Spleen (tissue), 11 donors: ENCODE measurements at regions not wholly inside any gene's neighbourhood (a gene's known extent, or its start where the extent isn't known, plus 50 kb on each side); places are given as distances from the start of the nearest gene placed in this dataset.

Experiments
- DNase-seq: peaks from one replicate; pipeline ENCODE4 v3.0.0-alpha.2; 2020
- H3K27ac ChIP-seq, 8 donors: fragments of 200-600 bp; sonication (generic) in 7 of 8; 1 replicate in 4 of 8; 2 replicates in 4 of 8; pipeline versions ENCODE4 v1.5.0 to v1.8.0; 2016 to 2021; ENCODE audit warnings: inconsistent platforms in 4 of 8, mild to moderate bottlenecking in 4 of 8, moderate library complexity in 1 of 8
- H3K27me3 ChIP-seq, 7 donors: fragments of 200-600 bp; sonication (generic) in 6 of 7; replicated peaks in 1 of 7; 1 replicate in 4 of 7; 2 replicates in 3 of 7; pipeline versions ENCODE4 v1.5.0 to v1.8.0; 2016 to 2021; ENCODE audit warnings: inconsistent platforms in 3 of 7, mild to moderate bottlenecking in 1 of 7
- H3K36me3 ChIP-seq, 6 donors: fragments of 200-600 bp; sonication (generic) in 5 of 6; 1 replicate in 4 of 6; 2 replicates in 2 of 6; pipeline versions ENCODE4 v1.5.0 to v1.8.0; 2016 to 2021; ENCODE audit warnings: inconsistent platforms in 2 of 6
- H3K4me1 ChIP-seq, 6 donors: fragments of 200-600 bp; sonication (generic) in 5 of 6; 1 replicate in 3 of 6; 2 replicates in 3 of 6; pipeline versions ENCODE4 v1.5.0 to v1.8.0; 2016 to 2021; ENCODE audit warnings: inconsistent platforms in 3 of 6
- H3K4me3 ChIP-seq, 8 donors: fragments of 200-600 bp; sonication (generic) in 7 of 8; 1 replicate in 4 of 8; 2 replicates in 4 of 8; pipeline versions ENCODE4 v1.5.0 to v1.8.0; 2016 to 2021; ENCODE audit warnings: inconsistent platforms in 4 of 8, mild to moderate bottlenecking in 4 of 8, moderate library complexity in 2 of 8
- H3K9me3 ChIP-seq, 8 donors: fragments of 200-600 bp; sonication (generic) in 7 of 8; 1 replicate in 4 of 8; 2 replicates in 4 of 8; pipeline versions ENCODE4 v1.5.0 to v1.8.0; 2016 to 2021; ENCODE audit warnings: inconsistent platforms in 4 of 8
- POLR2A ChIP-seq, 3 donors: fragments of 450-650 bp; IDR thresholded peaks; one replicate each; pipeline ENCODE4 v1.5.1; 2017; ENCODE audit warnings: antibody characterized with exemption in 3 of 3, mild to moderate bottlenecking in 1 of 3
- POLR2AphosphoS5 ChIP-seq, 3 donors: sonication (generic); formaldehyde crosslinking; IDR thresholded peaks; one replicate each; pipeline ENCODE4 v1.5.1; 2017; ENCODE audit warnings: antibody characterized with exemption in 3 of 3
- WGBS, 5 donors: extraction: QIAGEN DNeasy Blood & Tissue Kit in 3 of 5; methylation state at CpG; one replicate each; pipeline versions ENCODE4 v1.1.5 to v1.1.7; 2013 to 2018; 5-methylcytosine and 5-hydroxymethylcytosine counted together
- intact Hi-C: fragments of 100-400 bp; cut with DNase I; formaldehyde crosslinking; loops from one replicate; pipeline ENCODE4 v1.15.0; 2023; ENCODE audit warnings: low total_unique reads
- TF ChIP-seq, protein P1 (sequence below), 11 experiments: fragments of 200-600 bp in 7 of 11; fragments of 450-650 bp in 4 of 11; sonication (generic) in 4 of 11; IDR thresholded peaks in 8 of 11; conservative IDR thresholded peaks in 3 of 11; 1 replicate in 7 of 11; 2 replicates in 4 of 11; pipeline versions ENCODE4 v1.4.0 to v1.8.0; 2016 to 2021; ENCODE audit warnings: antibody characterized with exemption in 11 of 11, inconsistent platforms in 4 of 11, mild to moderate bottlenecking in 1 of 11
- donor health status: healthy with polysubstance abuse.
- donor health status: DM: no; HTN: no; CAD: no; lungs with moderate emphysema.
- donor health status: DM: no; HTN: no; CAD: no.
- donor health status: Bipolar disorder and iron deficiency.
- donor health status: healthy.
- donor health status: DM: no; HTN: no; CAD: no.
- donor health status: DM: yes; HTN: yes; CAD: no.

DNA sequence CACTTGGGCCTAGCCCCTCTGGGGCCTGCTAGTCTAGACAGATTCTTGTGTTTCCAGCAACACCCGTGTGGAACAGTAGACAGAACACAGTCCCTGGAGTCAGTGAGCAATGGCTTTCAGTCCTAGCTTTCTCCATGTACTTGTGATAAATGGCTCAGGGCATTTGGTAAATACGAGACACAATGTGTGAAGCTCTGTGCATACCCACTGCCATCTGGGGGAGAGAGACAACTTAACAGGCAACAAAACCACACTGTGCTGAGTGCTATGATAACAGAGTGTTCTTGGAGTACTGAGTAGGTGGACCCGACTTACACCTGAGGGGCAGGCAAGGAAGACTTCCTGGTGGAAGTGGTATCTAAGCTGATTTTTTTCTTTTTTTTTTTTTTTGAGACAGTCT lies 86.3 kb upstream of the TBX3 start:
- no peak overlapping the region for H3K4me3 ChIP-seq
- no peak for DNase-seq
- H3K27me3 ChIP-seq = no peaks in the 10 kb centered on the region
- WGBS, 5 donors = 83 to 93% (median 87%) methylated on average over 3 of the region's 3 CpGs
- H3K27ac ChIP-seq = no peak overlapping the region
- TF ChIP-seq, protein P1, sequence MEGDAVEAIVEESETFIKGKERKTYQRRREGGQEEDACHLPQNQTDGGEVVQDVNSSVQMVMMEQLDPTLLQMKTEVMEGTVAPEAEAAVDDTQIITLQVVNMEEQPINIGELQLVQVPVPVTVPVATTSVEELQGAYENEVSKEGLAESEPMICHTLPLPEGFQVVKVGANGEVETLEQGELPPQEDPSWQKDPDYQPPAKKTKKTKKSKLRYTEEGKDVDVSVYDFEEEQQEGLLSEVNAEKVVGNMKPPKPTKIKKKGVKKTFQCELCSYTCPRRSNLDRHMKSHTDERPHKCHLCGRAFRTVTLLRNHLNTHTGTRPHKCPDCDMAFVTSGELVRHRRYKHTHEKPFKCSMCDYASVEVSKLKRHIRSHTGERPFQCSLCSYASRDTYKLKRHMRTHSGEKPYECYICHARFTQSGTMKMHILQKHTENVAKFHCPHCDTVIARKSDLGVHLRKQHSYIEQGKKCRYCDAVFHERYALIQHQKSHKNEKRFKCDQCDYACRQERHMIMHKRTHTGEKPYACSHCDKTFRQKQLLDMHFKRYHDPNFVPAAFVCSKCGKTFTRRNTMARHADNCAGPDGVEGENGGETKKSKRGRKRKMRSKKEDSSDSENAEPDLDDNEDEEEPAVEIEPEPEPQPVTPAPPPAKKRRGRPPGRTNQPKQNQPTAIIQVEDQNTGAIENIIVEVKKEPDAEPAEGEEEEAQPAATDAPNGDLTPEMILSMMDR (IDR thresholded peaks at IDR 0.05 in 8 of 11, conservative IDR thresholded peaks at IDR 0.05 in 3 of 11) = no peak
- TF ChIP-seq POLR2A (IDR thresholded peaks at IDR 0.05) (no peak), POLR2AphosphoS5 (IDR thresholded peaks at IDR 0.05) (no peak)
- no peaks in the 10 kb centered on the region for H3K36me3 ChIP-seq
- no peaks in the 10 kb centered on the region for H3K9me3 ChIP-seq
- intact Hi-C loops = no loop called here
- H3K4me1 ChIP-seq = no peaks in the 10 kb centered on the region

DNA sequence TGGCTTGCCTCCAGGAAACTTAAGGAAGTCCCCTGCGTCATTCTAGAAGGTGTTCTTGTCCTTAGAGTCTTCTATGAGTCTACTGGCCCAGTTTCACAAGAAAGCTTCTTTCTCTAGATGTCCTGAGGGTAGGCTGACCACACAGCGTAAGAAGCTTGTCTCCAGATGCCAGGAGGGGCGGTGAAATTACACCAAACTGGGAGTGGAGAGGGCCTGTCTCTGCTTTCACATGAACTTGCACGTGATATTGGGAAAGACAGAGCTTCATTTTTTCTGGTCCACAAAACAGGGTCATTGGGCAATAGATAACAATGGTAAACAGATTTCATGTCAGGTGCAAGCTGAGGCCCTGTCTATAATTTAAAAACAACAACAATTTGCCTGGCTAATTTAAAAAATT lies 85.7 kb upstream of the TBX3 start:
- Histone ChIP-seq H3K9me3 (no peaks in the 10 kb centered on the region), H3K36me3 (no peaks in the 10 kb centered on the region), H3K4me1 (no peaks in the 10 kb centered on the region), H3K4me3 (no peak overlapping the region), H3K27ac (no peak overlapping the region), H3K27me3 (no peaks in the 10 kb centered on the region)
- 81 to 96% (median 90%) methylated on average over 4 of the region's 4 CpGs for WGBS, 5 donors
- TF ChIP-seq, protein P1 (IDR thresholded peaks at IDR 0.05 in 8 of 11, conservative IDR thresholded peaks at IDR 0.05 in 3 of 11) = no peak
- TF ChIP-seq POLR2AphosphoS5 (IDR thresholded peaks at IDR 0.05) (no peak), POLR2A (IDR thresholded peaks at IDR 0.05) (no peak)
- intact Hi-C loops = no loop called here
- peak; percentile 1 for DNase-seq

DNA sequence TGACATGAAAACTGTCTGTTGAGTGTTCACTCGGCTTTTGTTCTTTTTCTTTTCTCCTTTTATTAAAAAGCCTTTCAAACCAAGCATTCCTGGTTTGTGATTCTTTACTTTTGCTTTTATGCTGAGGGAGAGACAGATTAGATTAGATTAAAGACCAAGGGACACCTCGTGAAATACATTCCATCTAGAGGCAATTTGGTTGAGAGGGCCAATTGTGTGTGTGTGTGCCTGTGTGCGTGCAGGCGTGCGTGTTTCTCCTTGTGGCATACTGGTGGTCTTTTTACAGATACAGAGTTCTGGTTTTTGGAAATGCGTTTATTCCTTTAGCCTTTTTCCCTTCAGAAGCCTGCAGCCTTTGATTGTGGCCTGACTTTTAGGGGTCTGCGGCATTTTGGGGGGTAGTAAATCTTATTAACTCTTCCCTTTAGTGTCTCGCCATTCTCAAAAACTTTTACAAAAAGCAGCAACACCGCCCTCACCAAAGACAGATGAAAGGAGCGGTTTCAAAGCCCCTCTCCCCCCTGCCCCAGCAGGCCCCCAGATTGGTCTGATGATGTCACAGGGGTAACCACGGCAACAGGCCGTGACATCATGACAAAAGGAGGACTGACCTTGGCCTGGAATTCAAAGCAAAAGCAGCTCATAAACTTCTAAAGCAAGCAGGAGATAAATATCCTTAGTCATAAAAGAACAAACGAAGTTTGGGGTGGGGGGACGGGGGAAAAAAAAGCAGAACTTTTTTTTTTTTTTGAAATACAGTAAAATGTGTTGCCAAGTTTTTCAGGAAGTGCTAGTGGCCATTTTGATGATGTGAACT lies 84.1 kb upstream of the TBX3 start:
- TF ChIP-seq, protein P1 (IDR thresholded peaks at IDR 0.05 in 8 of 11, conservative IDR thresholded peaks at IDR 0.05 in 3 of 11) = no peak
- no peak for TF ChIP-seq POLR2AphosphoS5 (IDR thresholded peaks at IDR 0.05)
- TF ChIP-seq POLR2A (IDR thresholded peaks at IDR 0.05) = no peak
- Histone ChIP-seq H3K4me3 (no peak overlapping the region), H3K9me3 (no peaks in the 10 kb centered on the region), H3K27me3 (no peaks in the 10 kb centered on the region), H3K4me1 (no peaks in the 10 kb centered on the region), H3K36me3 (no peaks in the 10 kb centered on the region), H3K27ac (no peak overlapping the region)
- intact Hi-C loops = no loop called here
- DNase-seq = peak; percentile 30
- 69 to 81% (median 73%) methylated on average over 14 of the region's 14 CpGs for WGBS, 5 donors

DNA sequence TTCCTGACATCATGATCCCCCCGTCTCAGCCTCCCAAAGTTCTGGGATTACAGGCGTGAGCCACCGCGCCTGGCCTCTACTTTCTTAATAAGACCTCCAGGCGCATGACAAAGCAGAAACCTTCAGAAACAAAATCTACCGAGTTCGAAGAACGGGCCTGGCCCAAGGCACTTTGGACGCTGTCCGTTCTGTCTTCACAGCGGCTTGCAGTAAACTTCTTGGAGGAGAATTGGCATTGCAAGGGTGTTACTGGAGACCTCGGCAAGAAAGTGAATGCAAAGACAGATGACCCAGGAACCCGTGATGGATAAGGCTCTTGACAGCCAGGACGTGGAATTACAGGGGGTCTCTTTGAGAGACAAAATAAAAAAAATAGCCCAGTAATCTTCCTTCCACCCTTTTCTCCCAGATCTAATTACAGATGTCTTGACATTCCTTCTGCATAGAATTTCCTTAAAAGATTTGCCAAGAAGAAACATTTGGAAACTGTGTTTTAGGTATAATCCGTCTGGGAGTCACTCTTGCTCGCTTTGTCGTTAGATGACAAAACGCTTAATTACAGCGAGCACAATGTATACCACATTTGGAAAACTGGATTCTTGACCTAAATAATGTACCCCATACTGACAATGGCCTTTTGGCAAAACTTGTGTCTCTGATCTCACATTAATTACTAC lies 83.2 kb upstream of the TBX3 start:
- TF ChIP-seq POLR2AphosphoS5 (IDR thresholded peaks at IDR 0.05) = no peak
- H3K9me3 ChIP-seq = no peaks in the 10 kb centered on the region
- H3K36me3 ChIP-seq = no peaks in the 10 kb centered on the region
- H3K4me1 ChIP-seq = no peaks in the 10 kb centered on the region
- no peak overlapping the region for H3K27ac ChIP-seq
- intact Hi-C loops = no loop called here
- 88 to 94% (median 91%) methylated on average over 19 of the region's 19 CpGs for WGBS, 5 donors
- no peaks in the 10 kb centered on the region for H3K27me3 ChIP-seq
- no peak for DNase-seq
- no peak overlapping the region for H3K4me3 ChIP-seq
